ENCODE measurements at regions not wholly inside any gene's neighbourhood (a gene's known extent, or its start where the extent isn't known, plus 50 kb on each side); places are given as distances from the start of the nearest gene placed in this dataset.
"Not testable (repeated sequence)": the region's sequence is repeated elsewhere in the genome, so short reads cannot be mapped to it uniquely, and the experiment has no call there.

DNA sequence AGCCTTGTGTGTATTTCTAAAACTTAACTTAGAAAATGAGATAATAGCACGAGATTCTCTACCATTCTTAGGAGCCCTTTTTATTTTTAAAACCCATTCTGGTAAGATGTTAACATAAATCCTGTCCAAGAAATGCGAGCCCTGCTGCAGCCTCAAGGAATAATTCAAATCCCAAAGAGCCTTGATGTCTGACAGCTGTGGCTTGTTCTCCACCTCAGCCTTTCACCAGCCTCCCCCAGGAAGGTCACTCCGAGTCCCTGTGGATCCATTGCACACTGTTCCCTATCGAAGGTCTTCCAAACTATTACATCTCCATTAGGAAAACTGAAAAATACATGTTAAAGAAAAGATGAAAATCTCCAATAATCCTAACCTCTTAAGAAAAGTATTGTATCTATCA lies 98.5 kb upstream of the S1PR3 start:
- Histone ChIP-seq H3K9ac (ENCODE audit: low read length) (no peak overlapping the region), H3K4me3 (ENCODE audit: low read depth in 1 of 2, low read length in 2 of 2) (no peak overlapping the region), H3K27ac (ENCODE audit: low read depth, low read length) (no peak overlapping the region), H3K36me3 (ENCODE audit: insufficient read depth, low read length) (no peaks in the 10 kb centered on the region), H3K27me3 (ENCODE audit: control insufficient read depth in 1 of 2, insufficient read depth in 2 of 2, low read length in 2 of 2) (no peaks in the 10 kb centered on the region), H3K4me1 (ENCODE audit: insufficient read depth, low read length) (peaks cover 5% of the 10 kb centered on the region), H3K9me3 (ENCODE audit: low read length) (no peaks in the 10 kb centered on the region)

DNA sequence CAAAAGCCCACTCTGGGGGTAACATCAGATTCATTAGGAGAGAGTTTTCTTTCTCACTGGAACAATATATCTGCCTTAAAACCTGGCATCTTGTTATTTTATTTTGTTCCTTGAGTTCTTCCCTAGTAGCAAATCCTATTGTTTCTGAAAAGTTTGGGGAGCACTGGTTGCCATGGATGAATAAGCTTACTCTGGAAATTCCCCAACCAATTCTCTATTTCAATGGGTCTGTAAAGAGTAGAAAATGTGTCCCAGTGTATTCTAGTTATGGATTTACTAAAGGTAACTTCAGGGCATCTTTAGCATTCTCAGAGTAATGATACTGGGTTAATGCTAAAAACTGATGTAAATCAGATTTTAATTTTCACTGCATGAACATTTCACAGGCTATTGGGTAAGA lies 94.2 kb upstream of the S1PR3 start:
- Histone ChIP-seq H3K9ac (ENCODE audit: low read length) (no peak overlapping the region), H3K27me3 (ENCODE audit: control insufficient read depth in 1 of 2, insufficient read depth in 2 of 2, low read length in 2 of 2) (no peaks in the 10 kb centered on the region), H3K4me1 (ENCODE audit: insufficient read depth, low read length) (peaks cover 4% of the 10 kb centered on the region), H3K27ac (ENCODE audit: low read depth, low read length) (no peak overlapping the region), H3K4me3 (ENCODE audit: low read depth in 1 of 2, low read length in 2 of 2) (no peak overlapping the region), H3K9me3 (ENCODE audit: low read length) (no peaks in the 10 kb centered on the region), H3K36me3 (ENCODE audit: insufficient read depth, low read length) (no peaks in the 10 kb centered on the region)

GRCh38 chr9:88898039-88898720 lies 93.1 kb upstream of the S1PR3 start:
- Histone ChIP-seq H3K4me3 (ENCODE audit: low read depth in 1 of 2, low read length in 2 of 2) (no peak overlapping the region), H3K36me3 (ENCODE audit: insufficient read depth, low read length) (no peaks in the 10 kb centered on the region), H3K4me1 (ENCODE audit: insufficient read depth, low read length) (no peaks in the 10 kb centered on the region), H3K27ac (ENCODE audit: low read depth, low read length) (no peak overlapping the region), H3K27me3 (ENCODE audit: control insufficient read depth in 1 of 2, insufficient read depth in 2 of 2, low read length in 2 of 2) (no peaks in the 10 kb centered on the region), H3K9ac (ENCODE audit: low read length) (no peak overlapping the region), H3K9me3 (ENCODE audit: low read length) (no peaks in the 10 kb centered on the region)

- H3K27ac ChIP-seq (ENCODE audit: low read depth, low read length), result no peak overlapping the region
- H3K27me3 ChIP-seq (ENCODE audit: control insufficient read depth in 1 of 2, insufficient read depth in 2 of 2, low read length in 2 of 2), result no peaks in the 10 kb centered on the region
Measured at GRCh38 chr9:88905506-88905905, 85.8 kb upstream of the S1PR3 start.

DNA sequence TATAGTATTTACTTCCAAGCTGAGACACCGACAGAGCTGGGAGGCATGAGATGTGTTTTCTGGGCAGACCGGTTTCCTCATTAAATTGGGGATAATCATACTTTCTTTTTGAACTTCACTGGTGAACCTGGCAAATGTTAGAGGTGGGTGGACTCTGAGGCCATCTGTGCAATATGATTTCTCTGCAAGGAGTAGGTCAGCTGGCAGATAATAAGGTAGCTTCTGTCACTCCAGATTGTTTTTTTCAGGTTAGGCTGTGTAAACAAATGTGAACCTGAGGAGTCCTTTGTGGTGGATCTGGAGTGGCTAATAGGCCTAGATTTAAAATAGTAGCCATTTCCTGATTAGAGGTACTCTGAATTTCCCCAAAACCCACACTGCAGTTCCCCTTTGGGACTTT lies 75.4 kb upstream of the S1PR3 start:
- no peaks in the 10 kb centered on the region for H3K9me3 ChIP-seq (ENCODE audit: low read length)
- no peak overlapping the region for H3K4me3 ChIP-seq (ENCODE audit: low read depth in 1 of 2, low read length in 2 of 2)
- H3K9ac ChIP-seq (ENCODE audit: low read length), result no peak overlapping the region
- H3K27ac ChIP-seq (ENCODE audit: low read depth, low read length), result no peak overlapping the region
- H3K36me3 ChIP-seq (ENCODE audit: insufficient read depth, low read length), result no peaks in the 10 kb centered on the region
- H3K4me1 ChIP-seq (ENCODE audit: insufficient read depth, low read length), result peaks cover 17% of the 10 kb centered on the region
- H3K27me3 ChIP-seq (ENCODE audit: control insufficient read depth in 1 of 2, insufficient read depth in 2 of 2, low read length in 2 of 2), result no peaks in the 10 kb centered on the region

More at GRCh38 chr9:88905506-88905905, 85.8 kb upstream of the S1PR3 start:
- no peaks in the 10 kb centered on the region for H3K36me3 ChIP-seq (ENCODE audit: insufficient read depth, low read length)
- no peaks in the 10 kb centered on the region for H3K9me3 ChIP-seq (ENCODE audit: low read length)
- H3K4me1 ChIP-seq (ENCODE audit: insufficient read depth, low read length), result no peaks in the 10 kb centered on the region
- H3K4me3 ChIP-seq (ENCODE audit: low read depth in 1 of 2, low read length in 2 of 2), result no peak overlapping the region
- H3K9ac ChIP-seq (ENCODE audit: low read length), result no peak overlapping the region

- H3K9me3 ChIP-seq (ENCODE audit: low read length), result no peaks in the 10 kb centered on the region
- H3K4me3 ChIP-seq (ENCODE audit: low read depth in 1 of 2, low read length in 2 of 2), result no peak overlapping the region
- peaks cover 17% of the 10 kb centered on the region for H3K4me1 ChIP-seq (ENCODE audit: insufficient read depth, low read length)
- no peaks in the 10 kb centered on the region for H3K27me3 ChIP-seq (ENCODE audit: control insufficient read depth in 1 of 2, insufficient read depth in 2 of 2, low read length in 2 of 2)
- H3K9ac ChIP-seq (ENCODE audit: low read length), result no peak overlapping the region
- H3K27ac ChIP-seq (ENCODE audit: low read depth, low read length), result no peak overlapping the region
- no peaks in the 10 kb centered on the region for H3K36me3 ChIP-seq (ENCODE audit: insufficient read depth, low read length)
Measured at GRCh38 chr9:88916894-88917293, 74.4 kb upstream of the S1PR3 start.

GRCh38 chr9:88917375-88917774 lies 73.9 kb upstream of the S1PR3 start:
- no peak overlapping the region for H3K27ac ChIP-seq (ENCODE audit: low read depth, low read length)
- no peaks in the 10 kb centered on the region for H3K27me3 ChIP-seq (ENCODE audit: control insufficient read depth in 1 of 2, insufficient read depth in 2 of 2, low read length in 2 of 2)
- no peaks in the 10 kb centered on the region for H3K9me3 ChIP-seq (ENCODE audit: low read length)
- H3K9ac ChIP-seq (ENCODE audit: low read length), result no peak overlapping the region
- H3K4me3 ChIP-seq (ENCODE audit: low read depth in 1 of 2, low read length in 2 of 2), result no peak overlapping the region
- peaks cover 17% of the 10 kb centered on the region for H3K4me1 ChIP-seq (ENCODE audit: insufficient read depth, low read length)
- H3K36me3 ChIP-seq (ENCODE audit: insufficient read depth, low read length), result no peaks in the 10 kb centered on the region

- H3K4me1 ChIP-seq (ENCODE audit: insufficient read depth, low read length), result peaks cover 17% of the 10 kb centered on the region
- H3K27ac ChIP-seq (ENCODE audit: low read depth, low read length); H3K4me3 ChIP-seq (ENCODE audit: low read depth in 1 of 2, low read length in 2 of 2); H3K36me3 ChIP-seq (ENCODE audit: insufficient read depth, low read length); H3K27me3 ChIP-seq (ENCODE audit: control insufficient read depth in 1 of 2, insufficient read depth in 2 of 2, low read length in 2 of 2); H3K9ac ChIP-seq (ENCODE audit: low read length); H3K9me3 ChIP-seq (ENCODE audit: low read length): not testable (repeated sequence)
Measured at GRCh38 chr9:88918537-88918936, 72.7 kb upstream of the S1PR3 start.

GRCh38 chr9:88920645-88921044 lies 70.6 kb upstream of the S1PR3 start:
- Histone ChIP-seq H3K27me3 (ENCODE audit: control insufficient read depth in 1 of 2, insufficient read depth in 2 of 2, low read length in 2 of 2) (no peaks in the 10 kb centered on the region), H3K36me3 (ENCODE audit: insufficient read depth, low read length) (no peaks in the 10 kb centered on the region), H3K27ac (ENCODE audit: low read depth, low read length) (no peak overlapping the region), H3K9me3 (ENCODE audit: low read length) (no peaks in the 10 kb centered on the region), H3K4me3 (ENCODE audit: low read depth in 1 of 2, low read length in 2 of 2) (no peak overlapping the region), H3K4me1 (ENCODE audit: insufficient read depth, low read length) (peaks cover 7% of the 10 kb centered on the region), H3K9ac (ENCODE audit: low read length) (no peak overlapping the region)

DNA sequence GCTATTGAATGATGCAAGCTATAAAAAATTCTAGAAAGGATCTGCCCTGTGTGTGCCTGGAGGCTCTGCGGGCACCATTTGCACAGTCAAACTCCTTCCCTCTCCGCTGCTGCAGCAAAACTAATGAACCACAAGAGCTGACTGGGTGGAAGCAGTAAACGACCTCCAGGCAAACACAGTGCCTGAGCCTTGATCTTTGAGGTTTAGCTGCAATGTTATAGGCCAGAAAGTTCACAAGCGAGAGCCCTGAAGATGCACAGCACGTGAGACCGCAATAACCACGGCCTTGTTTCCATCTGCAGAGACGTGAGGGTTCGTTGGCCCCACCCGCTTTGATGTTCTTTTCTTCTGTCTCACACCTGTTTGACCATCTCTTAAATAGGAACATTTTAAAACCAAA lies 69.2 kb upstream of the S1PR3 start:
- Histone ChIP-seq H3K27me3 (ENCODE audit: control insufficient read depth in 1 of 2, insufficient read depth in 2 of 2, low read length in 2 of 2) (no peaks in the 10 kb centered on the region), H3K27ac (ENCODE audit: low read depth, low read length) (no peak overlapping the region), H3K36me3 (ENCODE audit: insufficient read depth, low read length) (no peaks in the 10 kb centered on the region), H3K9ac (ENCODE audit: low read length) (no peak overlapping the region), H3K9me3 (ENCODE audit: low read length) (no peaks in the 10 kb centered on the region), H3K4me3 (ENCODE audit: low read depth in 1 of 2, low read length in 2 of 2) (no peak overlapping the region), H3K4me1 (ENCODE audit: insufficient read depth, low read length) (peaks cover 3% of the 10 kb centered on the region)

DNA sequence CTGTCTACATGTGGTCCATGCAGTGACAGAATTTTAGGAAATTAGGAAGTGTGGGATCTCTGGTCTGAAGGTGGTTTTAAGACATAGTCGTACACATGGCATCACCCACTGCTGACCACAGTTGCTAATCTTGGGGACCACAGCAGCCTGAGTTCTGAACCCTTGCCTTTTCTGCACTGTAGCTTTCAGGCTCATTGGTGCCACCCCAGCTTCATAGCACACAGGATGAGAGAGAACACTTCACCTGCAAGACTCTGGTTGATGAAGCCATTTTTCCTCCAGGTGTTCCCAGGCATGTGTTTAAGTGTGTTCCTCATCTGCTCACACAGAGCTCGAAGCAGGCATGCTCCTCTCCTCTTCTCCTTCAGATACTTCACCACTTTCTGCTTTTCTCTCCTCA lies 68.2 kb upstream of the S1PR3 start:
- peaks cover 4% of the 10 kb centered on the region for H3K4me1 ChIP-seq (ENCODE audit: insufficient read depth, low read length)
- no peak overlapping the region for H3K27ac ChIP-seq (ENCODE audit: low read depth, low read length)
- no peaks in the 10 kb centered on the region for H3K27me3 ChIP-seq (ENCODE audit: control insufficient read depth in 1 of 2, insufficient read depth in 2 of 2, low read length in 2 of 2)
- H3K9ac ChIP-seq (ENCODE audit: low read length), result no peak overlapping the region
- no peaks in the 10 kb centered on the region for H3K36me3 ChIP-seq (ENCODE audit: insufficient read depth, low read length)
- no peak overlapping the region for H3K4me3 ChIP-seq (ENCODE audit: low read depth in 1 of 2, low read length in 2 of 2)
- H3K9me3 ChIP-seq (ENCODE audit: low read length), result no peaks in the 10 kb centered on the region

DNA sequence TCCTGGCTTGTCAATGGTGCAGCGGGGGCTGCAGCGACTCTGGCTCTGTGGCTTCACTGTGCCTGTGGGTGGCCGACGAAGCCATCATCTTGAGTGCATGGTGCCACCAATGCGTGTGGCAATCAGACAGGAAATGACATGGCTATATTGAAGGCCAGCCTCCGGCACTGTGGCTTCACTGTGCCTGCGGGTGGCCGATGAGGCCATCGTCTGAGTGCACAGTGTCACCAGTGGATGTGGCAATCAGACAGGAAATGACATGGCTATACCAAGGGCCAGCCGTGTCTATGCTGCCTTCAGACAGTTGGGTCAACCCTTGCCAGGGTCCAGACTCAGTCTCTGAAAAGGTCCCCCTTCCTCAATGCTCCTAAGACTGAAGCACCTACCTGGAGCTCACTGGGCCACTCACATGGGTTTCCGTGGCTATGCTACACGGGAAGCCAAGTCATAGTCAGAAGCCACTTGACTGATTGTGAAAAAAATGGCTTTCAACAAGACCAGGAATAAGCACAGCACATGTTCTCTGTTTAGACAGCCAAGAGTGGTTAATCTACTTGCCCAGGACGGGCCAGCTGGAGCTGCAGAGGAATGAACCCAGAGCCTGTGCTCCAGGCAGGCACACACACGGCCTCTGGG lies 67.5 kb upstream of the S1PR3 start:
- Histone ChIP-seq H3K4me3 (ENCODE audit: low read depth in 1 of 2, low read length in 2 of 2) (no peak overlapping the region), H3K27ac (ENCODE audit: low read depth, low read length) (no peak overlapping the region), H3K9me3 (ENCODE audit: low read length) (no peaks in the 10 kb centered on the region), H3K4me1 (ENCODE audit: insufficient read depth, low read length) (peaks cover 4% of the 10 kb centered on the region), H3K9ac (ENCODE audit: low read length) (no peak overlapping the region), H3K36me3 (ENCODE audit: insufficient read depth, low read length) (no peaks in the 10 kb centered on the region), H3K27me3 (ENCODE audit: control insufficient read depth in 1 of 2, insufficient read depth in 2 of 2, low read length in 2 of 2) (no peaks in the 10 kb centered on the region)
